HL-60 (cell line): ENCODE measurements at regions not wholly inside any gene's neighbourhood (a gene's known extent, or its start where the extent isn't known, plus 50 kb on each side); places are given as distances from the start of the nearest gene placed in this dataset.

Source experiments
- DNase-seq, 2 experiments: peaks; one replicate each; pipeline ENCODE4 v3.0.0-alpha.2; 2010 to 2020; ENCODE audit warnings: low read depth in 1 of 2, low spot score in 1 of 2
- H3K27ac ChIP-seq: fragments of 250-450 bp; sonication (Bioruptor Pico); replicated peaks from 2 replicates; pipeline ENCODE4 v1.5.1; 2020; ENCODE audit warnings: mild to moderate bottlenecking, moderate library complexity
- H3K27me3 ChIP-seq: fragments of 250-450 bp; sonication (Bioruptor Pico); 2 replicates; pipeline ENCODE4 v1.5.1; 2021; ENCODE audit warnings: mild to moderate bottlenecking, moderate library complexity; ENCODE audit not compliant: insufficient read depth, poor library complexity, severe bottlenecking
- H3K4me3 ChIP-seq: replicated peaks from 2 replicates; pipeline ENCODE4 v1.5.1; 2011; ENCODE audit warnings: mild to moderate bottlenecking, control low read depth, low read length; ENCODE audit not compliant: insufficient read depth
- CTCF ChIP-seq: IDR thresholded peaks from one replicate; pipeline ENCODE4 v1.5.1; 2011; ENCODE audit warnings: low read length, control low read depth, inconsistent platforms; ENCODE audit not compliant: insufficient read depth
- GABPA ChIP-seq: IDR thresholded peaks from 2 replicates; pipeline ENCODE4 v1.6.1; 2012; ENCODE audit warnings: low read depth
- POLR2AphosphoS5 ChIP-seq: IDR thresholded peaks from 2 replicates; pipeline ENCODE4 v1.6.1; 2012; ENCODE audit warnings: low read depth
- REST ChIP-seq: IDR thresholded peaks from 2 replicates; pipeline ENCODE4 v1.6.1; 2012; ENCODE audit warnings: low read depth; ENCODE audit not compliant: insufficient replicate concordance
- SPI1 ChIP-seq: IDR thresholded peaks from 2 replicates; pipeline ENCODE4 v1.6.1; 2012; ENCODE audit warnings: low read depth, mild to moderate bottlenecking, borderline replicate concordance

GRCh38 chr5:173757403-173758209 lies 130.5 kb upstream of the CPEB4 start:
- TF ChIP-seq SPI1 (no peak), REST (no peak), POLR2AphosphoS5 (no peak), CTCF (no peak), GABPA (no peak)
- Histone ChIP-seq H3K27ac (no peak overlapping the region), H3K4me3 (no peak overlapping the region), H3K27me3 (no peaks in the 10 kb centered on the region)
- DNase-seq = no peak

- TF ChIP-seq POLR2AphosphoS5 (no peak), REST (no peak), CTCF (no peak), GABPA (no peak), SPI1 (no peak)
- Histone ChIP-seq H3K27ac (no peak overlapping the region), H3K4me3 (no peak overlapping the region), H3K27me3 (no peaks in the 10 kb centered on the region)
- DNase-seq = no peak
Measured at GRCh38 chr5:173758676-173759075, 129.5 kb upstream of the CPEB4 start.

- TF ChIP-seq SPI1 = no peak
- no peak for TF ChIP-seq REST
- no peak for TF ChIP-seq CTCF
- TF ChIP-seq POLR2AphosphoS5 = no peak
- TF ChIP-seq GABPA = no peak
- no peak overlapping the region for H3K4me3 ChIP-seq
- DNase-seq = no peak
- H3K27ac ChIP-seq = no peak overlapping the region
- no peaks in the 10 kb centered on the region for H3K27me3 ChIP-seq
Measured at GRCh38 chr5:173759691-173760090, 128.5 kb upstream of the CPEB4 start.
